HG02943 (cell line): ENCODE measurements at regions not wholly inside any gene's neighbourhood (a gene's known extent, or its start where the extent isn't known, plus 50 kb on each side); places are given as distances from the start of the nearest gene placed in this dataset.
"Not testable (repeated sequence)": the region's sequence is repeated elsewhere in the genome, so short reads cannot be mapped to it uniquely, and the experiment has no call there.

Source experiments
- ATAC-seq: cut with Tn5 transposase; IDR thresholded peaks from one replicate; pipeline ENCODE4 v1.9.1; 2021; ENCODE audit warnings: mild to moderate bottlenecking, low read depth, moderate library complexity; ENCODE audit not compliant: unreplicated experiment

GRCh38 chr4:19293080-19293479 is 958.6 kb upstream of the SLIT2 start:
- ATAC-seq = no peak

DNA sequence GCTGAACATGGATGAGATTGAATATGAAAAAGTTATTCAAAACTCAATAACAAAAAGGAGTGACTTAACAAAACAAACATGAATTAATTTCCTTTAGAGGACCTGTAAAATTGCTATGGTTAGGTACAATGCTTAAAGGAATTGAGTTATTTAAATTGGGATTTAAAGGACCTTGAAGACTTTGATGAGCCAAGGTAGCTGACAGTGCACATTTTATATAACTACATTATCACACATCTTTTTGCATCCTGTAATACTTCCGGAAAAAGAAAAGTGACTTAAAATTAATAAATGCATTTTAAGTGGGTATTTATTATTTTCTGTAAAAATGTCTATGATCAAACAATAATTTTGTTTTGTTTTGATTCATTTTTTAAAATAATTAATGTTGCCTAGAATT is 964.8 kb upstream of the SLIT2 start:
- no peak for ATAC-seq

GRCh38 chr4:19285146-19285545 is 966.6 kb upstream of the SLIT2 start:
- ATAC-seq = no peak

- ATAC-seq = no peak
Observed at GRCh38 chr4:19278665-19279064, 973.0 kb upstream of the SLIT2 start.

- ATAC-seq = no peak
Observed at GRCh38 chr4:19266566-19266965, 985.1 kb upstream of the SLIT2 start.

DNA sequence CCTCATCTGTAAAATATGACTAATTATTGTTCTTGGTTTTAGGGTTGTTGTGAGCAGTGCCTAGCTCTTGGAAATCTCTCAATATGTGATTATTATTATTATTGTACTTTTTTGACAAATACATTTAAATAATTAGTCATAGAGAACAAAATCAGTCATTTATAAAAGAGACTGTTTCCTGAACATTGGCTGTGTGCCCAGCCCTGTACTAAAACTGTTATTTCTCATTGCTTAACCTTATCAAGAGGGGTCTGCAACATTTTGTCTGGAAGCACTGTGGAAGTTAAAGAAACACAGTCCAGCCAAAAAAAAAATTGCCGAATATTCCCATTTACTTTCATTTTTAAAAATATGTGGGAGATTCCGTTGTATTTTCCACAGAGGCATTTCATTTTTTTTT is 989.2 kb upstream of the SLIT2 start:
- no peak for ATAC-seq

DNA sequence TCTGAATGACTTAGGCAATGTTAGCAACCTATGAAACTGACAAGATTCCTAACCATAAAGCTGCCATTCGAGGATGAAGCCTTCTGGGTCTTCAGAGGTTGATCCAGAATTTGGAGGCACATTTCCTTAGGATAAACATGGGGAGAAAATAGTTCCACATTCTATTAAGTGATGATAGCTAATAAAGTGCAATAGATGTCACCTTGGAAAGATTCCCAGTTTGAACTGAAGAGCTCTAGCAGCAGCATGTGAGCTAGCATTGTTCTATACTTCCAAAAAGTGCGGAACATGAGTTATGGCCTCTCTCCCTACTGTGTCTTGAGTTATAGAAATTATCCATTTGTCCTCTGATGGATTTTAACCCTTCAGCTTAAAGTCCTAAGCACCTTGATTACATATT is 991.4 kb upstream of the SLIT2 start:
- no peak for ATAC-seq

DNA sequence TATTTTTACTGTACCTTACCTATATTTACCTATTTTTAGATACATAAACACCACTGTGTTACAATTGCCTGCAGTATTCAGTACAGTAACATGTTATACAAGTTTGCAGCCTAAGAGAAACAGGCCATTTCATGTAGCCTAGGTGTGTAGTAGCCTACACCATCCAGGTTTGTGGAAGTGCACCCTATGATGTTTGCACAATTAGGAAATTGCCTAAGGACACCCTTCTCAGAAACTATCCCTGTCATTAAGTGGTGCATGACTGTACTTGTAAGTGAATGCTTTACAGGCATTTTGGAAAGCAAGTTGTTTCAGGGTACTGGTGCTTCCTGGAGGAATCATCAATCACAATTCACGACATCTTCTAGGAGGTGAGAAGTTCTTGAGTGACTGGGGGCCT is 991.8 kb upstream of the SLIT2 start:
- no peak for ATAC-seq

DNA sequence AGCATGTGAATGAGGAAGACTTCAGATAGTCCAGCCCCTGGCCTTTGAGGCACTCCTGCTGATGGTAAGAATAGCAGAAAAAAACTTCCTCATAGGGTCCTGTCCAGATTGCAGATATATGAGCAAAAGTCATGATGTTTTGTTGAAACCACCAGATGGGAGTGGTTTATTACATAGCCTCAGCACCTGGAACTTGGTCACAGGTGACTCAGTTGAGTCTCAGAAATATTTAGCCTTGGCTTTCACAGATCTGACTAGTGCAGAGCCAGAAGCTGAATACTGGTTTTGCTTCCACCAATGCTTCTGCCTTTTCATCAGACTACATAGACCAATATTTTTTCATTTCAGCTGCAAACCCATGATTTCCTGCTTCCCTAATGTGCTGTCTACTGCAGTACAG is 994.9 kb upstream of the SLIT2 start:
- ATAC-seq = no peak

GRCh38 chr4:19254486-19254885 is 997.2 kb upstream of the SLIT2 start:
- ATAC-seq = no peak

- no peak for ATAC-seq
Observed at GRCh38 chr4:19248023-19248422, 1003.7 kb upstream of the SLIT2 start.

GRCh38 chr4:19241895-19242294 is 1009.8 kb upstream of the SLIT2 start:
- no peak for ATAC-seq

GRCh38 chr4:19239565-19239964 is 1012.1 kb upstream of the SLIT2 start:
- ATAC-seq = no peak

DNA sequence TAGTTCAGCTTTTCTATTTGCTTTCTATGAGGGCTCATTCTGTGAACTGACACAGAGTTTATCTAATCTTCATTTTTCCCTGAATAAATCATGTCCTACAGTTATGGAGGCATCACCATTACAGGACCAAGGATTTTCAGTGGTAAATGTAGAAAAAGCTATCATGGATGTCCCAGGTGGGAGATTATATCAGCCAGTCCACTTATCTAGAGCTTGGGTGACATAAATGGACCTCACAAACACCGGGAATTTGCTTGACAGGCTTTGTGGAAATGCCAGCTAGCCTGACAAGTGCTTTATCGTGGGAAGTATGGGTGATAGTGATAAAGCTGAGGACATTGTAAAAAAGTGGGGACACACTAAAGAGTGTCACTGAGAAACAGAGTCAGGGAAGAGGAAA is 1015.2 kb upstream of the SLIT2 start:
- ATAC-seq = no peak

- no peak for ATAC-seq
Observed at GRCh38 chr4:19230906-19231545, 1020.7 kb upstream of the SLIT2 start.

DNA sequence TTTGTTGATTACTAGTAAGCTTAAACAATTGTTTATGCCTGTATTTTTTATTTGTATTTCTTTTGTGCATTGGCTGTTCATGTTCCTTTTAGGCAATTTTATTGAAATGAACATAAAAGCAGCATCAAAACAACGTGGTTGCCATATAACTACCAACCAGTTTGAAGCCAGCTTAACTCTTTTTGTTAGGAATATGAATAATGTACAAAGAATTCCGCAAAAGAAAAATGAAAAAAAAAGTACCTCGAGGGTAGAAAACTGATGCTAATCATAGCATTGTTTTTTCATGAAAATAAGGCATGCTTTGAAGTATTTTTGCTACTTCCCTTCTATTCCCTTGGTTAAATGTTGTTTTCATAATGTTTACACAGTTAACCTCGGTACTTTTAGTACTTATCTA is 1024.0 kb upstream of the SLIT2 start:
- ATAC-seq = no peak

GRCh38 chr4:19224820-19225219 is 1026.9 kb upstream of the SLIT2 start:
- no peak for ATAC-seq

GRCh38 chr4:19216476-19216875 is 1035.2 kb upstream of the SLIT2 start:
- ATAC-seq = no peak

DNA sequence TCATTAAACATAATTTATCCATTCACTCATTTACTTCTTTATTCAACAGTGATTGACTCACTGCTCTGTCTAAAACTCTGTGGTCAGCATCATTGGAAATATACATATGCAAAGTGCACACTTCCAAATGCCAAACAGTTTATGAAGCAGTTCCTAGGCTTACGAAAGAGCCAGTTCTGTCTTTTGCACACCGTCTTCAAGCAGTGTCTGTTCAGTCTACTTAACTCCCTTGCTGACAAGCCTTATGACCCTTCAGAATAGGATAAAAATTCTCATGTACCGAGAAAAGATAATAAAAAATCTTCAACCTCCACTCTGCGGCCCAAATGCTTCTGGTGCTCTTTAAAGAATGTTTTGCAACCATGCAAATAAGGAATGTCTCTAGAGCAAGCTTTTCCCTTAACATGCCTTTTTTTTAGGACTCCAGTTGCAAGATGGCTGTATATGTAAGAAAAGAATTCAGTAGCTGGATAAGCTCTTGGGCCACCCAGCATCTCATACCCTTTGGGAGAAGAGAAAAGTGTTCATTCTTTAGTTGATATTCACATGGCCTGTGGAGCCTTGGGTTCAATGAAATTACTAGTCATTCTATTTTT is 1037.0 kb upstream of the SLIT2 start:
- ATAC-seq = no peak

DNA sequence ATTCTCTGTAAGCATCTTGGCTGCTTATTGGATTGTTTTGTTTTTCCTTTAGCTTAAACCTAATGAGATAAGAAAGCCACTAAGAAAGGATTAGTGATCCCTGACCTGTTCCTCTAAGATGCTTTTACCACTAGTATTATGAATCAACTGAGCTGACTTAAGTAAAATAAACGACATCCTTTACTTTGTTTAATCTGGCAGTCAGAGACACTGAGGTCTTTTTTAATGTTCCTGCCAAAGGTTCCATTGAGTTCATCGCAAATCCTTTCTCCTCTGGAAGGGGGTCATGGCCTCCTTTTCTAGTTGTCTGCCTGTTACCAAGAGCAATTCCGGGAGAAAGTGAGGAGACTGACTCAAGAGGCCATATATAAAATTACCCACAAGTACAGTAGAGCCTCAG is 1038.3 kb upstream of the SLIT2 start:
- ATAC-seq = no peak

DNA sequence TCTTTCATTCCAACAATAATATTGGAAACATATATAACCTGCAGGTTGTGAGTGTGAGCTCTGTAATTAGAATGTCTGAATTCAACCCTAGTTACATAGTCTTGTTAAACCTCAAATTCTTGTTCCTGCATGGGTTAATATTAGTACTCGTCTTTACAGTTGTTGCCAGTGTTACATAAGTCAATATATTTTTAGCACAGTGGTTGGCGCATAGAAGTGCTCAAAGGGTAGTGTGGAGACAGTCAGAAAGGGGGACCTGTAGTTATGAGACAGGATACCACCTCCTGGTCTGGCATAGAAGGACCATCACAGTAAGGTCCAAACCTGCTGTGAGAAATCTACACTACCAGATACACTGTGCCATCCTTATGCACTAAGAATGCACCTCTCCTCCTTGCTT is 1045.9 kb upstream of the SLIT2 start:
- no peak for ATAC-seq

DNA sequence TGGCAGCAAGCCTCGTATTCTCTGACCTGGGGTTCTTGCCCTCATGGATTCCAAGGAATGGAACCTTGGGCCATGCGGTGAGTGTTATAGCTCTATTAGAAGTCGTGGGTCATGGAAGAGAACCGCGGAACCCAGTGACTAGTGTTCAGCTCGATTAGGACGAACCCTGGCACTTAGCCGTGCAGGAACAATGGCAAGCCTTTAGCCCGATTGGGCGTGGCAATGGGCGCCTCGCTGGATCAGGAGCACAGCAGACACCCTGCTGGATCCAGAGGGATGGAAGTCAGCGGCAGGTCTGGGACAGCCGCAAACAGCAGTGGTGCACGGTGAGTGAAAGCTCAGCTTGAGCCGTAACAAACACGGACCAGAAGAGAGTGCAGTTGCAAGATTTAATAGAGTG is 1053.9 kb upstream of the SLIT2 start:
- ATAC-seq = not testable (repeated sequence)

GRCh38 chr4:19195696-19196095 is 1056.0 kb upstream of the SLIT2 start:
- no peak for ATAC-seq
